SK-N-SH (cell line): ENCODE measurements at regions not wholly inside any gene's neighbourhood (a gene's known extent, or its start where the extent isn't known, plus 50 kb on each side); places are given as distances from the start of the nearest gene placed in this dataset.

ENCODE experiments used
- CTCF ChIP-seq: fragments of 200-600 bp; sonication (generic); IDR thresholded peaks from 2 replicates; pipeline ENCODE4 v1.6.1; 2017; ENCODE audit warnings: antibody characterized with exemption, mild to moderate bottlenecking, moderate library complexity
- EP300 ChIP-seq, 2 experiments: IDR thresholded peaks; 2 replicates each; pipeline versions ENCODE4 v1.4.0 to v1.6.1; 2012; ENCODE audit warnings: borderline replicate concordance in 1 of 2, low read depth in 1 of 2, low read length in 1 of 2
- NRF1 ChIP-seq: IDR thresholded peaks from 2 replicates; pipeline ENCODE4 v1.6.1; 2012; ENCODE audit warnings: low read depth, mild to moderate bottlenecking, low read length
- TF ChIP-seq, protein P1 (sequence below): IDR thresholded peaks from 2 replicates; pipeline ENCODE4 v1.6.1; 2012; ENCODE audit warnings: mild to moderate bottlenecking, low read depth, low read length, moderate library complexity

DNA sequence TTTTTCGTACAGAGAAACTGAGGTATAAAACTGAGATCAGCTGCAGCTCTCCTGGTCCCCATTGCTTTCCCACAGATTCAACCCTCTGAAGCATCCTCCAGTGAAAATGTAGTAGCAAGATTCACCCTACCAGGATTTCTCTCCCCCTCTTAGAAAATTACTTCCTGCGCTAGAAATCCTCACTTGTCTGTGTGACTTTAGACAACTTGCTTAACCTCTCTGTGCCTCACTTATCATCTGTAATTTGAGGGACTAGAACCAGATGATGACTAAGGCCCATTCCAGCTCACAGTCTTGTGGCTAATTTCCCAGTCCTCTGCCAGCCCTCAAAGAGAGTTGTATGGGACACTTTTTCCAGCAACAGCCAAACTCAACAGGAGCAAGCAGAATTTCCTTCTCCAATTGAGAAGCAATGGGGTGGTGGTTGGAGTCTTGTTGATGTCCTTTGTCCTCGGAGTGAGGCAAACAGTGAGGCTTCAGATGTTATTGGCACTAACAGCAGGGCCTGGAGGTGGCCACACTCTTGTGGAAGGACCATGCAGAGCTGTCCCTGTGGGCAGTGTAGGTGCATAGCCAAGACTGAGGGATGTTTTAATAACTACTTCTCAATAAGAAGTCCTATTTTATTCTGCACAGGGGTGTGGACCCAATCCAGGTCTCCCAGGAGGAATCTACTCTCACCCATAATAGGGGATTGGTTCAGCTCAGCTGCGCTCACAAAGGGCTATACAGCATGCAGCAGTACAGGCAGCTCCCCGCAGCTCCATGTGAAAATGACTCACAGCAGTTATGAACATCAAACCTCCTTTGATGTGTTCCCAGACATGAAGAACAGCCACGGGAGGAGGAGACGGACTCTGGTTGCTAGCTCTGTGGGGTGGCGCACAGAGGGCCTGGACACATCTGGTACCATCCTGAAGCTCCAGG is 200.1 kb downstream of the DAD1 start:
- TF ChIP-seq CTCF (no peak), EP300 (IDR thresholded peaks at IDR 0.05; ENCODE audit: borderline replicate concordance in 1 of 2, low read depth in 1 of 2, low read length in 1 of 2) (no peak), NRF1 (no peak)
- TF ChIP-seq, protein P1, sequence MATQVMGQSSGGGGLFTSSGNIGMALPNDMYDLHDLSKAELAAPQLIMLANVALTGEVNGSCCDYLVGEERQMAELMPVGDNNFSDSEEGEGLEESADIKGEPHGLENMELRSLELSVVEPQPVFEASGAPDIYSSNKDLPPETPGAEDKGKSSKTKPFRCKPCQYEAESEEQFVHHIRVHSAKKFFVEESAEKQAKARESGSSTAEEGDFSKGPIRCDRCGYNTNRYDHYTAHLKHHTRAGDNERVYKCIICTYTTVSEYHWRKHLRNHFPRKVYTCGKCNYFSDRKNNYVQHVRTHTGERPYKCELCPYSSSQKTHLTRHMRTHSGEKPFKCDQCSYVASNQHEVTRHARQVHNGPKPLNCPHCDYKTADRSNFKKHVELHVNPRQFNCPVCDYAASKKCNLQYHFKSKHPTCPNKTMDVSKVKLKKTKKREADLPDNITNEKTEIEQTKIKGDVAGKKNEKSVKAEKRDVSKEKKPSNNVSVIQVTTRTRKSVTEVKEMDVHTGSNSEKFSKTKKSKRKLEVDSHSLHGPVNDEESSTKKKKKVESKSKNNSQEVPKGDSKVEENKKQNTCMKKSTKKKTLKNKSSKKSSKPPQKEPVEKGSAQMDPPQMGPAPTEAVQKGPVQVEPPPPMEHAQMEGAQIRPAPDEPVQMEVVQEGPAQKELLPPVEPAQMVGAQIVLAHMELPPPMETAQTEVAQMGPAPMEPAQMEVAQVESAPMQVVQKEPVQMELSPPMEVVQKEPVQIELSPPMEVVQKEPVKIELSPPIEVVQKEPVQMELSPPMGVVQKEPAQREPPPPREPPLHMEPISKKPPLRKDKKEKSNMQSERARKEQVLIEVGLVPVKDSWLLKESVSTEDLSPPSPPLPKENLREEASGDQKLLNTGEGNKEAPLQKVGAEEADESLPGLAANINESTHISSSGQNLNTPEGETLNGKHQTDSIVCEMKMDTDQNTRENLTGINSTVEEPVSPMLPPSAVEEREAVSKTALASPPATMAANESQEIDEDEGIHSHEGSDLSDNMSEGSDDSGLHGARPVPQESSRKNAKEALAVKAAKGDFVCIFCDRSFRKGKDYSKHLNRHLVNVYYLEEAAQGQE, result no peak
